SK-MEL-5 (cell line): ENCODE measurements at regions not wholly inside any gene's neighbourhood (a gene's known extent, or its start where the extent isn't known, plus 50 kb on each side); places are given as distances from the start of the nearest gene placed in this dataset.
A peak's percentile ranks its signal among the peaks of the same experiment; 100 is the strongest.

Source experiments
- DNase-seq: peaks from one replicate; pipeline ENCODE4 v3.0.0-alpha.2; 2016; ENCODE audit warnings: low read depth, low spot score
- in situ Hi-C: cut with HindIII; loops from 2 replicates; pipeline ENCODE4 v1.10.0; 2016; ENCODE audit warnings: low sequenced_read_pairs, high pct_unique_total_duplicates, low pct_unique_long_range_greater_than_20kb

- in situ Hi-C loops, result no loop called here
- DNase-seq, result peak; percentile 88
These were observed 51.1 kb upstream of the EED start for GRCh38 chr11:86193297-86194095.

- no peak for DNase-seq
These were observed 51.9 kb upstream of the EED start for GRCh38 chr11:86192519-86193257.

DNA sequence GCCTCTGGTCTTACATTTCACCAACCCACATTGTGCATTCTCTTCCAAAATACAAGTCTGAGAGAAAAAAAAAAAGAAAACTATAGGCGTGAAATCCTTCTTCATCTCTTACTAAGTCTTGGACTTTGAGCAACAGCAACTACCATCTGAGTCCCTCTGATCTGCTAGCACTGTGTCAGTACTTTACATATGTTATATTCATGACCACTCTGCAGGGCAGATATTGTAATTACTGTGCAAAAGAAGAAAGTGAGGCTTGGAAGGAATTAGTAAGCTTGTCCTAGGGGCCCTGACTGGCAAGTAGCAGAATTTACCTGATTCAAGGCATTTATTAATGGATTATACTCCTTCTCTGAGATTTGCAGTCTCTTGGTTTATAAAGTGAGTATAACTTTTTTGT is 52.7 kb upstream of the EED start:
- in situ Hi-C loops, result no loop called here

More at GRCh38 chr11:86192519-86193257, 51.9 kb upstream of the EED start:
- in situ Hi-C loops, result no loop called here

DNA sequence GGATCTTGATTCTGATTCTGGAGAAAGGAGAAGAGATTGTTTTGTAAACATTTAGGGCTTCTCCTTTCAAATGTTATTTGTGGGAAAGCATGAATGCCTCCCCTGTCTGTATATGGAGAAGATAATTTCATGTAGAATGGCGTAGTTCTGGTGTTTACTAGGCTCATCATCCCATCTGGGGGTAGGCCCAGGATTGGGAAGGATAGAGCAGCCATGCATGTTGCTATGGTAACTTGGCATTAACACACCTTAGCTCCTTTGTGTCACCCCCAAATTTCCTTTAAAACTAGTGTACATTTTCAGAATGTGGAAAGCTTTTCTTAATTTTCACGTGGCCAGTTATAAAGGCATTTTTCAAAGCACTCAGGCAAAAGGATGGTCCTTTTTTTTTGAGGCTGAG is 57.5 kb upstream of the EED start:
- DNase-seq, result no peak
- in situ Hi-C loops, result no loop called here

More for the DNA sequence above, 52.7 kb upstream of the EED start:
- DNase-seq, result no peak

DNA sequence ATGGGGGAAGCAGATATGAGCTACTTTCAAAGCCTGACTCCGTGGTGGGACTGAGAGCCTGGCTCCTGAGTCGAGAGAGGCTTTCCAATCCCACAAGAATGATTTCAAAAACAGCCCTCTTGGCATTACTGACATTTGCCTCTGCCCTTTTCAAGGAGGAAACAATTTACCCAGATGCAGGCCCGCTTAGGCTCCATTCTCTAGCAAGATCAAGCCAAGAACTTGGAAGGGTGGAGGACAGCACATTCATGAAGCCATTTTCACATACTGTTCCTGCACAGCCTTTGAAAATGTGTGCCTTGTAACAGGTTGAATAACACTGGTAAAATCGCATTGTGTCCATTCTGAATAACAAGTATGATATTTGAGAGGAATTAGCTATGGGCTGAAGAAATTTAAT is 58.2 kb upstream of the EED start:
- no peak for DNase-seq
- in situ Hi-C loops, result no loop called here

DNA sequence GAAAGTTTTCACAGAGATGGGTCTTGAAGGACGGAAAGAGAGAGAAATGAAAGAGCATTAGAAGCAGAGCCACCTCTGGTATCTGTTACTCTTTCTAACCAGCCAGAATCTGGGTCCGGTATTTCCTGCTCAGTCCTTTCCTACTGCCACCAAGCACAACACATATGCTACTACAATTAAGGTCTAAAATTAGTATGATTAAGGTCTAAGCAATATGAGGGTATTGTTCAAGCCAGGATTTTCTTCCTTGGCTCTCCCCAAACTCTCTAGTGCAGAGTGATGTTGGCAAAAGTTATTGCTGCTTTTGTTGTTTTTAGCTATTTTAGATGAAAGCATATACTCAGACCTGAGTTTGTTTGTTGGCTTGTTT is 59.2 kb upstream of the EED start:
- DNase-seq, result no peak
- in situ Hi-C loops, result no loop called here

- no peak for DNase-seq
- in situ Hi-C loops, result no loop called here
These were observed 59.7 kb upstream of the EED start for GRCh38 chr11:86184728-86185380.

DNA sequence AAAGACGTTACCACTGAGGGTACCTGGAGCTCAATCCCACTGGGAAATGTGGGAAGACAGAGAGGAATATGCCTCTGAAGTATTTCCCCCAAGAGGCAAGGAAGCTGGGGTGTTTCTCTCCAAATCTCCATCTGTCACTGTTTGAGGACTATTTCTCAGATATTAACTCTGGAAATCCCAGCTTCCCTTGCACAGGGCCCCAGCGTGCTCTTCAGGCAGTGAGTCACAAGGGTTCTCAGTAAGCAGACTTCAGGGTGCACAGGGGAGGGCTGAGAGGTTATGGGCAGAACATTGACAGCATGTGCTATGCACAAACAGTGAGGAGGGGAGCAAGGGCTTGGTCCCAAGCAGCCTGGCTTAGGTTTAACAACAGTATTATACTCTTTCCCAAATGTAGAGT is 60.9 kb upstream of the EED start:
- no peak for DNase-seq
- in situ Hi-C loops, result no loop called here

- no peak for DNase-seq
- in situ Hi-C loops, result no loop called here
These were observed 61.5 kb upstream of the EED start for GRCh38 chr11:86182976-86183584.

DNA sequence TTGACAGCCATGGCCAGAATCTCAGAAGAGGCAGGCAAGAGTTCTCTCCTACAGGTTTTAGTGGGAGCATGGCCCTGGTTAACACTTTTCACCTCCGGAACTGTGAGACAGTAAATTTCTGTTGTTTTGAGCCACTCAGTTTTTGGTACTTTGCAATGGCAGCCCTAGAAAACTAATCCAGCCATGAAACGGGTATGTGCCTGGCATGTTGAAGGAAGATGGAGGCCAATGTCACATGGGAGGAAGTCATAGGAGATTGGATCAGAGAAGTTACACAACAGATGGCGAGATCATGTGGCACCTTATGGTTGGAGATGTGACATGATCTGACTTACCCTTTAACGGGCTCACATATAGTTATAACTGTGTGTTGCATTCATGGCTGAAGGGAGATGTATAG is 63.2 kb upstream of the EED start:
- in situ Hi-C loops, result no loop called here
- no peak for DNase-seq

DNA sequence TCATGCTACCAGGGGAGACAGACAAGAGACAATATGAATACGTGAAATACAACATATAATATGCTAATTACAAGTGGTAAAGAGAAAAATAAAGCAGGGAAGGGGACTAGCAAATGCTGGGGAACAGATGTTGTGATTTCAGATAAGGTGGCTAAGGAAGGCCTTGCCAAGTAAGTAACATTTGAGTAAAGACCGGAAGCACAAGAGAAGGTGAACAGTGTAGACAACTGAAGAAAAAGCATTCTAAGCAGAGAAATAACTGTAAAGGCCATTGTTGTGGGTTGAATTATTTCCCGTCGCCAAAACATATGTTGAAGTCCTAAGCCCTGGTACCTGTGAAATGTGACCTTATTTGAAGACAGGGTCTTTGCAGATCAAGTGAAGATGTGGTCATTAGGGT is 63.7 kb upstream of the EED start:
- no peak for DNase-seq
- in situ Hi-C loops, result no loop called here

GRCh38 chr11:86180423-86180822 is 64.1 kb upstream of the EED start:
- no peak for DNase-seq
- in situ Hi-C loops, result no loop called here

GRCh38 chr11:86179646-86180064 is 64.9 kb upstream of the EED start:
- in situ Hi-C loops, result no loop called here
- no peak for DNase-seq

DNA sequence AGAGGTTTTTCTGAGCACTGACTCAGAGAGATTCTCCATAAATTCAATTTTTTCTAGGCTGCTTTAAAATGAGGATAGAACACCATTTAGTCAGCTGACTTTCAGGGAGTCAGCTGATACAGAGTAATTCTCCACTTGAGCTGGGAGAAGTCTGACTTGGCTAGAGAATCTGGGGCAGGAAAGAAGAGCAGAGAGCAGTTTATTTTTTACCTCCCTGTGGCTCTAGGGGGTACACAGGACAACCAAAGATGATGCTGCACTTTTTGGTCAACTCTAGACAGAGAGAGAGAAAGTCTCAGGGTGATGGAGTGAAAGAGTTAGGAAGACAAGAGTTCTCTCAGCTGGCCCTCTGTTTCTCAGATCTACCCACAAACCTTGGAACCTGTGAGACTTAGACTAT is 67.3 kb upstream of the EED start:
- no peak for DNase-seq
- in situ Hi-C loops, result no loop called here

- DNase-seq, result no peak
- in situ Hi-C loops, result no loop called here
These were observed 68.2 kb upstream of the EED start for GRCh38 chr11:86176165-86176884.

- DNase-seq, result no peak
- in situ Hi-C loops, result no loop called here
These were observed 68.9 kb upstream of the EED start for GRCh38 chr11:86175626-86176025.

DNA sequence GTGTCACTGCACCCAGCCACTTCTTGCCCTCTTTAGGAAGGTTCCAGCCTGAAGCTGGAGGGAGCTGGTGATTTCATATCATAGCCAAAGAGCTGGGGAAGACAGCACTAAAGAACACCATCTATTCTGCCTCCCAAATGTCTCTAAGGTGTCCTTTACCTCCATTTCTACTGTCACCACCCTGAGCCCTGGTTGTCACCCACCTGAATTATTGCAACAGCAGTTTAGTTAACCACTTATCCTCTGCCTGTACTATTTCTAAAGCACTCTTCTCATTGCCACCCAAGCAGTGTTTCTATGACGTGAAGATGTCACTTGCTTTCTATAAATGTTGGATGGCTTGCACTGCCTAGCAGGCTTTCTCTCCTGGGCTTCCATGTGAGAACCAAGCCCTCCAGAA is 69.4 kb upstream of the EED start:
- in situ Hi-C loops, result no loop called here
- no peak for DNase-seq
